ENCODE measurements at regions not wholly inside any gene's neighbourhood (a gene's known extent, or its start where the extent isn't known, plus 50 kb on each side); places are given as distances from the start of the nearest gene placed in this dataset.

- TF ChIP-seq POLR2A (IDR thresholded peaks at IDR 0.05; ENCODE audit: low read depth, low read length), result no peak
- no peak for TF ChIP-seq POLR2AphosphoS5 (IDR thresholded peaks at IDR 0.05; ENCODE audit: low read depth, low read length)
- no peak for TF ChIP-seq TAF1 (IDR thresholded peaks at IDR 0.05; ENCODE audit: low read depth, low read length)
- TF ChIP-seq SPI1 (IDR thresholded peaks at IDR 0.05; ENCODE audit: low read depth, low read length), result no peak
- TF ChIP-seq PAX5 (IDR thresholded peaks at IDR 0.05; ENCODE audit: insufficient read depth, low read length, severe bottlenecking), result no peak
- no peak for TF ChIP-seq POU2F2 (IDR thresholded peaks at IDR 0.05; ENCODE audit: low read depth, low read length)
These were observed 880.0 kb downstream of the SLC16A7 start for GRCh38 chr12:60475825-60476224.
